ENCODE measurements at regions not wholly inside any gene's neighbourhood (a gene's known extent, or its start where the extent isn't known, plus 50 kb on each side); places are given as distances from the start of the nearest gene placed in this dataset.

GRCh38 chr1:36595349-36595748 lies 112.6 kb upstream of the CSF3R start:
- TF ChIP-seq CTCF (conservative IDR thresholded peaks at IDR 0.05; ENCODE audit: low read depth, low read length) = no peak
- no peak for TF ChIP-seq EZH2 (IDR thresholded peaks at IDR 0.05; ENCODE audit: borderline replicate concordance, low read depth, low read length, poor library complexity, severe bottlenecking)

Data from A673 (cell line).